ENCODE measurements at regions not wholly inside any gene's neighbourhood (a gene's known extent, or its start where the extent isn't known, plus 50 kb on each side); places are given as distances from the start of the nearest gene placed in this dataset.

GRCh38 chr3:72137865-72138861 lies 353.2 kb upstream of the PROK2 start:
- Mint-ChIP-seq H3K27ac (no peak overlapping the region), H3K27me3 (peaks cover 15 to 28% of the 10 kb centered on the region in 2 donors)

GRCh38 chr3:72135636-72136035 lies 350.7 kb upstream of the PROK2 start:
- no peaks in the 10 kb centered on the region for H3K9me3 Mint-ChIP-seq
- H3K27ac Mint-ChIP-seq: no peak overlapping the region
- no peak overlapping the region for H3K4me3 Mint-ChIP-seq

More at GRCh38 chr3:72137865-72138861, 353.2 kb upstream of the PROK2 start:
- ATAC-seq (replicated peaks) (no peak), DNase-seq (no peak)
- Mint-ChIP-seq H3K4me1 (ENCODE audit: low read depth in 2 of 2) (no peaks in the 10 kb centered on the region), H3K36me3 (ENCODE audit: insufficient read depth) (no peaks in the 10 kb centered on the region), H3K9me3 (no peaks in the 10 kb centered on the region), H3K4me3 (no peak overlapping the region)

GRCh38 chr3:72134989-72135451 lies 350.1 kb upstream of the PROK2 start:
- ATAC-seq (replicated peaks) (no peak), DNase-seq (no peak)
- Mint-ChIP-seq H3K27me3 (peaks cover 20 to 28% of the 10 kb centered on the region in 2 donors), H3K4me3 (no peak overlapping the region), H3K4me1 (ENCODE audit: low read depth in 2 of 2) (no peaks in the 10 kb centered on the region), H3K9me3 (no peaks in the 10 kb centered on the region), H3K36me3 (ENCODE audit: insufficient read depth) (peaks cover 2% of the 10 kb centered on the region), H3K27ac (no peak overlapping the region)

More at GRCh38 chr3:72135636-72136035, 350.7 kb upstream of the PROK2 start:
- Mint-ChIP-seq H3K27me3 (peaks cover 20 to 28% of the 10 kb centered on the region in 2 donors), H3K4me1 (ENCODE audit: low read depth in 2 of 2) (no peaks in the 10 kb centered on the region), H3K36me3 (ENCODE audit: insufficient read depth) (peaks cover 2% of the 10 kb centered on the region)
- ATAC-seq (replicated peaks): no peak
- DNase-seq: no peak

- Mint-ChIP-seq H3K36me3 (ENCODE audit: insufficient read depth) (peaks cover 2% of the 10 kb centered on the region), H3K4me1 (ENCODE audit: low read depth in 2 of 2) (no peaks in the 10 kb centered on the region), H3K4me3 (no peak overlapping the region), H3K9me3 (no peaks in the 10 kb centered on the region), H3K27ac (no peak overlapping the region), H3K27me3 (peaks cover 23 to 26% of the 10 kb centered on the region in 2 donors)
- DNase-seq: no peak
- no peak for ATAC-seq (replicated peaks)
Measured at GRCh38 chr3:72133329-72134011, 348.5 kb upstream of the PROK2 start.

- Mint-ChIP-seq H3K4me3 (no peak overlapping the region), H3K27me3 (peaks cover 27 to 28% of the 10 kb centered on the region in 2 donors)
- no peak for ATAC-seq (replicated peaks)
Measured at GRCh38 chr3:72131899-72132298, 347.0 kb upstream of the PROK2 start.

GRCh38 chr3:72130565-72130964 lies 345.6 kb upstream of the PROK2 start:
- ATAC-seq (replicated peaks): no peak

More at GRCh38 chr3:72131899-72132298, 347.0 kb upstream of the PROK2 start:
- Mint-ChIP-seq H3K36me3 (ENCODE audit: insufficient read depth) (peaks cover 2% of the 10 kb centered on the region), H3K27ac (no peak overlapping the region), H3K4me1 (ENCODE audit: low read depth in 2 of 2) (no peaks in the 10 kb centered on the region), H3K9me3 (no peaks in the 10 kb centered on the region)
- DNase-seq: no peak

GRCh38 chr3:72129501-72130094 lies 344.6 kb upstream of the PROK2 start:
- Mint-ChIP-seq H3K36me3 (ENCODE audit: insufficient read depth) (peaks cover 2% of the 10 kb centered on the region), H3K9me3 (no peaks in the 10 kb centered on the region), H3K4me3 (no peak overlapping the region), H3K27me3 (peaks cover 18 to 28% of the 10 kb centered on the region in 2 donors), H3K27ac (no peak overlapping the region), H3K4me1 (ENCODE audit: low read depth in 2 of 2) (no peaks in the 10 kb centered on the region)
- no peak for DNase-seq
- no peak for ATAC-seq (replicated peaks)

More at GRCh38 chr3:72130565-72130964, 345.6 kb upstream of the PROK2 start:
- peaks cover 2% of the 10 kb centered on the region for H3K36me3 Mint-ChIP-seq (ENCODE audit: insufficient read depth)
- no peak overlapping the region for H3K27ac Mint-ChIP-seq
- H3K9me3 Mint-ChIP-seq: no peaks in the 10 kb centered on the region
- H3K27me3 Mint-ChIP-seq: peaks cover 23 to 28% of the 10 kb centered on the region in 2 donors
- no peaks in the 10 kb centered on the region for H3K4me1 Mint-ChIP-seq (ENCODE audit: low read depth in 2 of 2)
- H3K4me3 Mint-ChIP-seq: no peak overlapping the region
- no peak for DNase-seq

GRCh38 chr3:72128921-72129320 lies 344.0 kb upstream of the PROK2 start:
- H3K4me3 Mint-ChIP-seq: no peak overlapping the region
- DNase-seq (no peak), ATAC-seq (replicated peaks) (no peak)
- no peaks in the 10 kb centered on the region for H3K4me1 Mint-ChIP-seq (ENCODE audit: low read depth in 2 of 2)
- peaks cover 15 to 25% of the 10 kb centered on the region in 2 donors for H3K27me3 Mint-ChIP-seq
- H3K9me3 Mint-ChIP-seq: no peaks in the 10 kb centered on the region
- H3K36me3 Mint-ChIP-seq (ENCODE audit: insufficient read depth): peaks cover 2% of the 10 kb centered on the region
- no peak overlapping the region for H3K27ac Mint-ChIP-seq

- DNase-seq: no peak
- Mint-ChIP-seq H3K4me3 (no peak overlapping the region), H3K4me1 (ENCODE audit: low read depth in 2 of 2) (no peaks in the 10 kb centered on the region), H3K9me3 (no peaks in the 10 kb centered on the region), H3K27ac (no peak overlapping the region), H3K36me3 (ENCODE audit: insufficient read depth) (peaks cover 2% of the 10 kb centered on the region), H3K27me3 (peaks cover 13 to 21% of the 10 kb centered on the region in 2 donors)
- no peak for ATAC-seq (replicated peaks)
Measured at GRCh38 chr3:72127844-72128243, 342.9 kb upstream of the PROK2 start.

GRCh38 chr3:72127224-72127612 lies 342.3 kb upstream of the PROK2 start:
- Mint-ChIP-seq H3K27me3 (peaks cover 13 to 19% of the 10 kb centered on the region in 2 donors), H3K4me3 (no peak overlapping the region), H3K27ac (no peak overlapping the region), H3K4me1 (ENCODE audit: low read depth in 2 of 2) (no peaks in the 10 kb centered on the region), H3K9me3 (no peaks in the 10 kb centered on the region), H3K36me3 (ENCODE audit: insufficient read depth) (peaks cover 2% of the 10 kb centered on the region)
- DNase-seq: no peak
- no peak for ATAC-seq (replicated peaks)

- DNase-seq (no peak), ATAC-seq (replicated peaks) (no peak)
- H3K27ac Mint-ChIP-seq: no peak overlapping the region
- H3K9me3 Mint-ChIP-seq: no peaks in the 10 kb centered on the region
- H3K36me3 Mint-ChIP-seq (ENCODE audit: insufficient read depth): peaks cover 2% of the 10 kb centered on the region
- peaks cover 13 to 19% of the 10 kb centered on the region in 2 donors for H3K27me3 Mint-ChIP-seq
- H3K4me1 Mint-ChIP-seq (ENCODE audit: low read depth in 2 of 2): no peaks in the 10 kb centered on the region
- no peak overlapping the region for H3K4me3 Mint-ChIP-seq
Measured at GRCh38 chr3:72126441-72127223, 341.7 kb upstream of the PROK2 start.

- no peaks in the 10 kb centered on the region for H3K36me3 Mint-ChIP-seq (ENCODE audit: insufficient read depth)
- H3K27me3 Mint-ChIP-seq: peaks cover 19 to 20% of the 10 kb centered on the region in 2 donors
- no peaks in the 10 kb centered on the region for H3K4me1 Mint-ChIP-seq (ENCODE audit: low read depth in 2 of 2)
- no peaks in the 10 kb centered on the region for H3K9me3 Mint-ChIP-seq
- ATAC-seq (replicated peaks) (no peak), DNase-seq (no peak)
- H3K27ac Mint-ChIP-seq: no peak overlapping the region
- H3K4me3 Mint-ChIP-seq: no peak overlapping the region
Measured at GRCh38 chr3:72123908-72124441, 339.0 kb upstream of the PROK2 start.

Data from effector memory CD8-positive, alpha-beta T cell (primary cell).